ENCODE measurements at regions not wholly inside any gene's neighbourhood (a gene's known extent, or its start where the extent isn't known, plus 50 kb on each side); places are given as distances from the start of the nearest gene placed in this dataset.

- DNase-seq, result no peak
These were observed 164.8 kb downstream of the MACROH2A1 start for GRCh38 chr5:135234242-135234641.

DNA sequence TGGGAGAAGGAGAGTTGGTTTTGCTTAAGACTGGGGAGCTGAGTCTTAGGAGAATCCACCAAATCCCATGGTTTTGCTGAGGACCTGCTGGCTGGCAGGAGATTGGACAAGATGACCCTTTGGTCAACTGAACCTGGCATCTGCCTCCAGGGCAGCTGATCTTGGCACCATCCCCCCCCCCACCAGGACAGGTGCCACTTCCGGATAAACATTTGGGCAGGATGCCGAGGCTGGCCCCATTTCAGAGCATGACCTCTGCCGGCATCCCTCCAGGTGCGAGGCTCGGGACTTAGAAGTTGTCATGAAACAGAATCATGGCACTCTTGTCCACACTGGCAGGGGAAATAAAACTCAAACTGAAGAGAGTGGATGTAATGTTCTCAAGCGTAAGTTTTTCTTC is 165.6 kb downstream of the MACROH2A1 start:
- DNase-seq, result no peak

DNA sequence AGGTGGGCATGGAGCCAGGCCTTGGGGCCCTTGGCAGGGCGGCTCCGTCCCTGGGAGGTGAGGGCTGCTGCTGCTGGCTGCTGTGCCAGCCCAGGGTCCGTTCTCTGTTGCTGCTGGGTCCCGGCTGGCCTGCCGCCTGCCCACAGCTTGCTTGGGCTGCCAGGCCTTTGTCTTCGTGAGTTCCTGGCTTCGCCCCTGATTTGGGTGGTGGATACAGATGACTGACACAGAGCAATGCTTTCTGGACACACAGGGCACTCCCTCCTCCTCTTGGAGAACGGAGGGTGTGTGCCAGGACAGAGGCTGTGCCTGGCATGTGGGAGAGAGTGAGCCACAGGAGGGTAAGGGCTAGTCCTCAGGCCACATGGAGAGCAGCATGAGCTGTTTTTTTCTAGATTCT is 166.1 kb downstream of the MACROH2A1 start:
- DNase-seq, result no peak

DNA sequence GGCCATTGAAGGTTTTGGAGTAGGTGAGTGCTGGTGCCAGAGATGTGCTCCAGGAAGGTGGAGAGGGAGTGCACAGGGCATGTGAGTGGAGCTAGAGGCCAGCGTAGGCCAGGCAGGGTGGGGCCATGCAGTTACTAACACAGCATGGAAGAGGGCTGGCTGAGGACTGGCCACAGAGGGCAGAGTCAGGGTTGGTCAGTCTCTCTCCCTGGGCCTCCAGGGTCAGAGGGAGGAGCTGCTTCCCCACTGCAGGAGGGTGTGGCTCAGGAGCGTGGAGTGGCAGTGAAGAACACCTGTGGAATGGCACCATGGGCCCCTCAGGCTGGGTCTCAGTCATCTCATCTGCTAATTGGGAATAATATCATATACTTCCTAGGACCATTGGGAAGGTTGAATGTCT is 167.7 kb downstream of the MACROH2A1 start:
- no peak for DNase-seq

- peak; percentile 42 for DNase-seq
These were observed 168.6 kb downstream of the MACROH2A1 start for GRCh38 chr5:135230251-135230925.

DNA sequence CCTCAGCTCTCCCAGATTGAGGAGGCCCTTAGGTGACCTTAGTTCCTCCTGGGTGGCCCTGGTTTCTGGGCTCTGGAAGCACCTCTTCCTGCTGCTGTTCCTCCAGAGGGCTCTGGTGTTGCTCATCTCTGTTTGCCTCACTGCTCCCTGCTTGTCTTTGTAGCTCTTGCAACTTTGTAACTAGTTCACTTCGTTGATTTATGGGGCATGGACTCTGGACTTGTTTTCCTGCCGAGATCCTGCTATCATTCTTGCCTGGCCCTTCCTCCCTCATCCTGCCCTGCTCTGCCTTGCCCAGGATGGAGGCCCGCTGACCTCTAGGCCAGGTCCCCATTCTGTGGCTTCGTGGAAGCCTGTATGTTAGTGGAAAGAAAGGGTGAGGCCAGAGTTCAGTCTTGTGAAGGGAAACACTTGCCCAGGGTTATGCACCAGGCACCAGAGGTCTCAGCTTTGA is 169.3 kb downstream of the MACROH2A1 start:
- no peak for DNase-seq

GRCh38 chr5:135229122-135229521 is 169.9 kb downstream of the MACROH2A1 start:
- no peak for DNase-seq

- DNase-seq, result no peak
These were observed 170.8 kb downstream of the MACROH2A1 start for GRCh38 chr5:135228222-135228621.

DNA sequence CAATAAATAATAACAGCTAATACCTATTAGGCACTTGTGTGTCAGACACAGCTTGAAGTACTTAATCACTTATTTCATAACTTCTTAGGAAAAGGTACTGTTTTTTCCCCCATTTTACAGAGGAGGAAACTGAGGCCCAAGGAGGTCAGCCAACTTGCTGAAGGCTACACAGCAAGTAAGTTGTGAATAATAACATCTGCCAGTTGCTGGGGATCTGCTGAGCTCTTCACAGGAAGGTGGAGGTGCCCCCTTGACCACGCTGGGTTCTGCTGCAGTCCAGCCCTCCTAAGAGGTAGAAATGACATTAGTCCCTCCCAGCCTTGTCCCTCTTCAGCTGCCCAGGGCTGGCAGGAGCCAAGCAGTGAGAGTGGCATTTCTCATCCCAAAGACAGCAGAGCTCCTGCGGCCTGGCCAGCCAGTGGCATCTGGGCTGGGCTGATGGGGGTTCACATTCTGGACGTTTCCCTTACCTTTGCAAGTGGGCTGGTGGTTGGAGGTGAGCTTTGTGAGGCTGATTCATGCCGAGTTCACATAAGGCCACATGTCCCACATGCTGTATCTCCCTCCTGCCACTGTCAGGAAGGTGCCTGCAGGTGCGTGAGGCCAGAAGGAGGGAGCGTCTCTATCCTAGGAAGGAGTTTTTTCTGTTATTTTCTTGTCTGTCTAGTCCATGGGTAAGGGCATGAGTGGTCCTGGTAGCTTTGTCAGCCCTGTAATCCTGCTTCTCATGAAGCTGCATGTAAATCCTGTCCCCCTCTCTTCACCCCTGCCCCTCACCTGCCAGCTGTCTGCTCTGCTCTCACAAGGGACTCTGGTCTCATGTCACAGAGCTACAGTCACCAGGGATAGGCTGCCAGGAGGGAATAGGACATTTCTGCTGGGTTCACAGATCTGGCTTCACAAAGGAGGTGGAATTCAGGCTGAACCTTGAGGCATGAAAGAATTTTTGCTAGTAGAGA is 171.7 kb downstream of the MACROH2A1 start:
- no peak for DNase-seq

GRCh38 chr5:135225856-135226560 is 173.0 kb downstream of the MACROH2A1 start:
- DNase-seq, result no peak

DNA sequence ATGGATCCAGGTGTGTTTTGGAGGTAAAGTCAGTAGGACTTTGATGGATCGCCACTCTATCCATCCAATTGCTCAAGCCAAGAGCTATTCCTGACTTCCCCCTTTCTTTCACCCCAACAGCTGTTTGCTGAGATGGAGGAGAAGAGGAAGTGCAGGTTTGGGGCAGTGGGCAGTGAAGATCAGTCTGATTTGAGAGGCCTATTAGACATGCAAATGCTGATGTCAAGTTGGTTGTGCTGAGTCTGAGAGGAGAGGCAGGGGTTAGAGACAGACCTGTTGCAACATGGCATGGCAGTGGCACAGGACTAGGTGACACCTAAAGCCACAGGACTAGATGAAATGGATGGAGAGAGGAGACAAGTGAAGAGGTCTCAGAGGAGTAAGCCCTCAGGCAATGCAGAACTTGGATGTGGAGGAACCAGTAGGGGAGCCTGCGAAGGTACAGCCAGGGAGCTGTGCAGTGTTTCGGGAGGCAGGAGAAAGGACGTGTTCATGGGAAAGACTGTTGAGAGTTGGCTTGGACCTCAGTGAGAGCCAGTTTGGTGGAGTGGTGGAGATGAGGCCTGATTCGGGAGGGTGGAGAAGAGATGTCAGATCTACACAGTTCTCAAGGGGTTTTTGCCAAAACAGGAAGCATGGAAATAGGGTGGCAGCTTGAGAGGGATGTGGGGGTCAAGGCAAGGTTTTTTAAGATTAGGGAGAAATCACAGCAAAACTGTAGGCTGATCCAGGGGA is 175.0 kb downstream of the MACROH2A1 start:
- DNase-seq, result no peak

- no peak for DNase-seq
These were observed 175.6 kb downstream of the MACROH2A1 start for GRCh38 chr5:135223404-135223803.

DNA sequence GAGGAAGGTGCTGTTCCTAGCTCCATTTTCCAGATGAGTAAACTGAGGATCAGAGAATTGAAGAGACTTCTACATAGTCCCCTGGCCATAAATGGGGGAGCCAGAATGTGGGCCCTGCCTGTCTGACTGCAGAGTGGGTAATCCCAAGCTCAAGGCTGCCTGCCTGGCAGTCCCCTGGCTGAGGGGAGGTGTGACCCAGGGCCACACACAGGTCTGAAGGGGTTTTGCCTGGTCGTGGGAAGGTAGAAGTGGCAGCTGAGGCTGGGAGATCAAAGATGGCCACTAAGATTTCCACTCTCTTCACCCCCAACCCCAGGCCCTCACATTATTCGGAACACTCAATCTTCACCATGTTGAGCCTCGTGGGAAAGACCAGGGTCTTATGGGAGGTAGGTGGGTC is 176.3 kb downstream of the MACROH2A1 start:
- no peak for DNase-seq

- no peak for DNase-seq
These were observed 176.8 kb downstream of the MACROH2A1 start for GRCh38 chr5:135222171-135222681.

GRCh38 chr5:135221696-135222095 is 177.3 kb downstream of the MACROH2A1 start:
- DNase-seq, result no peak

GRCh38 chr5:135221187-135221473 is 177.9 kb downstream of the MACROH2A1 start:
- no peak for DNase-seq

DNA sequence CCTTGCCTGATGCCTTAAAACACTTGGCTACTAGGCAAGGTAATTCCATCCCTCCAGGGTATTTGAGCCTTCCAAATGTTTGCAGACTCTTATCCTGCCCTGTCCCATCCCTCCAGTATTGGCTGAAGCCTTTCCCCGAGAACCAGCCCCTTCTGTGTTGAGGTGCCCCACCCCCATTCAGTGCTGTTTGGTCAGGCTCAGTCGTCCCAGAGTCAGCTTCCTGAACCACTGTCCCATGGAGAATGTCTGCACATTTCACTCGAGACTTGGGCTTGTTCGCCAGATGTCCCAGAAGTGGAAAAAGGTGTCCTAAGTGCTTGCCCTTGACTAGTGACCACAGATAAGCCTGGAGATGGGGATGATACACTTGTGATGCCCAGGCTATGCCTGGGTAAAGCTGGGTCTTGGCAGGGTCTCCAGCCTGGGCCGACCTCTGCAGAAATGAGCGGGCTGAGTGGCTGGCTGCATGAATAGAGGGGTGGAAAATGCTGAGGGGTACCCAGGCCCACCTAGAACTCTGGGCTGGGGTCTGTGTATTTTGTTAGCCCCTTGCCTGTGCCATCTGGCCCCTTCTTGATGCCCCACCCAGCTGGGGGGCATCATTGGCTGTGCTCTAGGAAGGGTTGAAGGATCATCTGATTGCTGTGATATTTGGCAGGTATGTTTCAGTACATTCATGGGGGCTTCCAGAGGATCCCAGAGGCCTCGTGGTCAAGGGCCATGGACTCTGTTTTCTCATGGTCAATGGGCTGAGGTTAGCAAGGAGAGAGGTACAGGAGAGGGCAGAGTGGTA is 178.4 kb downstream of the MACROH2A1 start:
- DNase-seq, result no peak

GRCh38 chr5:135219868-135220267 is 179.2 kb downstream of the MACROH2A1 start:
- no peak for DNase-seq

- DNase-seq, result no peak
These were observed 180.1 kb downstream of the MACROH2A1 start for GRCh38 chr5:135218790-135219568.

GRCh38 chr5:135218486-135218755 is 180.6 kb downstream of the MACROH2A1 start:
- no peak for DNase-seq

Data from CD4-positive, alpha-beta T cell treated with Interleukin-15 for 1 hour (primary cell).